ENCODE measurements at regions not wholly inside any gene's neighbourhood (a gene's known extent, or its start where the extent isn't known, plus 50 kb on each side); places are given as distances from the start of the nearest gene placed in this dataset.

GRCh38 chr6:168238159-168238909 lies 81.2 kb downstream of the DACT2 start:
- TF ChIP-seq NR1H2 (CRISPR knock-in tag; IDR thresholded peaks at IDR 0.05): no peak
- no peak for TF ChIP-seq FOXJ3 (CRISPR knock-in tag; IDR thresholded peaks at IDR 0.05; ENCODE audit: borderline replicate concordance)
- TF ChIP-seq ESRRA (CRISPR knock-in tag; IDR thresholded peaks at IDR 0.05; ENCODE audit: borderline replicate concordance): no peak
- TF ChIP-seq SP1 (CRISPR knock-in tag; conservative IDR thresholded peaks at IDR 0.05): no peak
- TF ChIP-seq ZSCAN18 (CRISPR knock-in tag; IDR thresholded peaks at IDR 0.05): no peak
- TF ChIP-seq CTCF (IDR thresholded peaks at IDR 0.05): no peak
